ENCODE measurements at regions not wholly inside any gene's neighbourhood (a gene's known extent, or its start where the extent isn't known, plus 50 kb on each side); places are given as distances from the start of the nearest gene placed in this dataset.
"Not testable (repeated sequence)": the region's sequence is repeated elsewhere in the genome, so short reads cannot be mapped to it uniquely, and the experiment has no call there.

- Histone ChIP-seq H3K9me3 (no peaks in the 10 kb centered on the region), H3K36me3 (no peaks in the 10 kb centered on the region), H3K4me3 (ENCODE audit: low read depth in 1 of 2, low read length in 1 of 2) (no peak overlapping the region), H3K4me1 (ENCODE audit: control insufficient read depth in 1 of 2, insufficient read depth in 1 of 2, low read depth in 1 of 2, low read length in 1 of 2) (no peaks in the 10 kb centered on the region), H3K27me3 (no peaks in the 10 kb centered on the region), H3K27ac (no peak overlapping the region)
- TF ChIP-seq CTCF (IDR thresholded peaks at IDR 0.05), result no peak
Observed at GRCh38 chr3:106844638-106845037, 532.6 kb upstream of the CCDC54 start.

GRCh38 chr3:106848099-106848498 is 529.1 kb upstream of the CCDC54 start:
- no peaks in the 10 kb centered on the region for H3K4me1 ChIP-seq (ENCODE audit: control insufficient read depth in 1 of 2, insufficient read depth in 1 of 2, low read depth in 1 of 2, low read length in 1 of 2)
- no peaks in the 10 kb centered on the region for H3K9me3 ChIP-seq
- no peak overlapping the region for H3K27ac ChIP-seq
- TF ChIP-seq CTCF (IDR thresholded peaks at IDR 0.05), result no peak
- no peaks in the 10 kb centered on the region for H3K27me3 ChIP-seq
- no peaks in the 10 kb centered on the region for H3K36me3 ChIP-seq
- no peak overlapping the region for H3K4me3 ChIP-seq (ENCODE audit: low read depth in 1 of 2, low read length in 1 of 2)

- no peak for TF ChIP-seq CTCF (IDR thresholded peaks at IDR 0.05)
- Histone ChIP-seq H3K4me1 (ENCODE audit: control insufficient read depth in 1 of 2, insufficient read depth in 1 of 2, low read depth in 1 of 2, low read length in 1 of 2) (no peaks in the 10 kb centered on the region), H3K27ac (no peak overlapping the region), H3K4me3 (ENCODE audit: low read depth in 1 of 2, low read length in 1 of 2) (no peak overlapping the region), H3K27me3 (no peaks in the 10 kb centered on the region), H3K36me3 (no peaks in the 10 kb centered on the region), H3K9me3 (no peaks in the 10 kb centered on the region)
Observed at GRCh38 chr3:106850437-106850836, 526.8 kb upstream of the CCDC54 start.

- not testable (repeated sequence) for H3K27me3 ChIP-seq; H3K36me3 ChIP-seq; H3K4me1 ChIP-seq (ENCODE audit: control insufficient read depth in 1 of 2, insufficient read depth in 1 of 2, low read depth in 1 of 2, low read length in 1 of 2); H3K4me3 ChIP-seq (ENCODE audit: low read depth in 1 of 2, low read length in 1 of 2); H3K27ac ChIP-seq; H3K9me3 ChIP-seq
Observed at GRCh38 chr3:106858321-106858720, 518.9 kb upstream of the CCDC54 start.

GRCh38 chr3:106860182-106860581 is 517.1 kb upstream of the CCDC54 start:
- Histone ChIP-seq H3K4me1 (ENCODE audit: control insufficient read depth in 1 of 2, insufficient read depth in 1 of 2, low read depth in 1 of 2, low read length in 1 of 2) (no peaks in the 10 kb centered on the region), H3K27ac (no peak overlapping the region), H3K4me3 (ENCODE audit: low read depth in 1 of 2, low read length in 1 of 2) (no peak overlapping the region), H3K9me3 (no peaks in the 10 kb centered on the region), H3K27me3 (no peaks in the 10 kb centered on the region), H3K36me3 (no peaks in the 10 kb centered on the region)
- TF ChIP-seq CTCF (IDR thresholded peaks at IDR 0.05), result no peak

GRCh38 chr3:106862067-106862466 is 515.2 kb upstream of the CCDC54 start:
- Histone ChIP-seq H3K9me3 (no peaks in the 10 kb centered on the region), H3K27me3 (no peaks in the 10 kb centered on the region), H3K36me3 (no peaks in the 10 kb centered on the region), H3K4me1 (ENCODE audit: control insufficient read depth in 1 of 2, insufficient read depth in 1 of 2, low read depth in 1 of 2, low read length in 1 of 2) (no peaks in the 10 kb centered on the region), H3K4me3 (ENCODE audit: low read depth in 1 of 2, low read length in 1 of 2) (no peak overlapping the region), H3K27ac (no peak overlapping the region)
- TF ChIP-seq CTCF (IDR thresholded peaks at IDR 0.05), result no peak

Measured in neutrophil (primary cell).